HG03378 (cell line): ENCODE measurements at regions not wholly inside any gene's neighbourhood (a gene's known extent, or its start where the extent isn't known, plus 50 kb on each side); places are given as distances from the start of the nearest gene placed in this dataset.
"Not testable (repeated sequence)": the region's sequence is repeated elsewhere in the genome, so short reads cannot be mapped to it uniquely, and the experiment has no call there.

Experiments
- ATAC-seq: cut with Tn5 transposase; IDR thresholded peaks from one replicate; pipeline ENCODE4 v1.9.1; 2021; ENCODE audit warnings: mild to moderate bottlenecking, moderate library complexity; ENCODE audit not compliant: unreplicated experiment

DNA sequence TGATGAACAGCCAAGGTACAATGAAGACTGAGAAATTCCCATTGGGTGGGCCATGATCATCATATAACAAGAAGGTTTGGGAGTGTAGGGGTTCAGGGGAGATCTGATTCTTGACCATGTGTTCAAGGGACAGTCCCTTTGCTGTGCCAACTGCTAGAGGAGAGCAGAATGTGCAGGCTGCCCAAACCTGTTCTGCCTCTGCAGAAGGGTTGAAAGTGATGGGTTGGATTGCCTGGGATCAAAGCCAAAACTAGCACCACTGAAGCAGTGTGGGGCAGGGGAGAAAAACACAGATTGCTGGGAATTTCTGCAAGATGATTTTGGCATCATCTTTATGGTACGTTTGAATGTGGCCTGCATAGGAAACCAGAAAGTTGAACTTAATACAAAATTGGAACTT, 303.9 kb downstream of the OTUD1 start:
- ATAC-seq: peak; percentile 14

GRCh38 chr10:23754179-23754578, 315.3 kb downstream of the OTUD1 start:
- peak; percentile 60 for ATAC-seq

DNA sequence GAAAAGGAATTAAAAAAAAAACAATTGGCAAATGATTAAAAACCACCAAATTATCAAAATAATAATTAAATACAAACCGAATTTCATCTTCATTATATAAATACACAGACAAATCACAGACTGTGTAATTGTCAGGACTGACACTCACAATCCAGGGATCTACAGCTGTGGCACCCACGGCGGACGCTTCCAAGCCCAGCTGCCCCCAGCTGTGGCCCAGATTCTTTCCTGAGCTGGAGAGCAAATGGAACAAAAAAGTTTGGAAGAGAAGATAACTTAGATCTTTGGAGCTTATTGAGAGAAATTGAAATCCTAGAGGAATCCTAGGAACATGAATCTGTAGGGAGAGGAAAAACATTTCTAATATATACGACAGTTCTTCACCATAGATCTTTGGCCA, 316.1 kb downstream of the OTUD1 start:
- ATAC-seq: no peak

- ATAC-seq: no peak
Measured at GRCh38 chr10:23755556-23755955, 316.7 kb downstream of the OTUD1 start.

DNA sequence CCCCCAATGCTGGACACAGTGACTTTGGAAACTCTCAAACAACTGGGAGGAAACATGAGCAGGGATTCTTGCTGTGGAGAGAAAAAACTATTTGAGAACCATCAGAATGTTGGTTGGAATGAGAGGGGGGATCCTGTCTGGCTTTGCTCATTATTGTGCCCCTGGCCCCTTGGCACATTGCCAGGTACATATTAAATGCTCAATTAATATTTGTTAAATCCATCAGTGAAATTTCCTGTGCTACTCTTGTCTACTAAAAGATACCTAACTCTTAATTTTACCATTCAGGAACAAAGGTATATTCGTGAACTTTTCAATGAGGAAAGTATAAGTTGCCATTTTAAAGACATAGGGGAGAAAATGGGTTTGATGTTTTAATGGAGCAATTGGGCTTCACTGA, 329.4 kb downstream of the OTUD1 start:
- no peak for ATAC-seq

DNA sequence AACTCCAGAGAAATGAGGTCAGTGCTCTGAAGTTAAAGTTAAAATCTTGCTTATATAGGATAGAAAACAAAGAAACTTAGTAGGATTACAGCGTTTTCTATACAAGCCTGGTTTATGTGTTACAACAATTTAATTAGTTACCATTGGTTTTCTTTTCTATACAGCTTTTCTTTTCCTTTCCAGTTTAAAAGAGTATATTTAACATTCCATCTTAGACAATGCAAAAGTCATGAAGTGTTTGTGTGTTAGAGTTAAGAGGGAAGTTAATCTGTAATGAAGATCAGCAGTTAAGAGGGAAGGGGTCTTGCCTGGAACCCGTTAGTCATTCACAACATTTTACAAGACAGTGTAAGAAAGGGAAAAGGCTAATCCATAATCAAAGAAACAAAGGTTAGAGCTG, 338.3 kb downstream of the OTUD1 start:
- no peak for ATAC-seq

DNA sequence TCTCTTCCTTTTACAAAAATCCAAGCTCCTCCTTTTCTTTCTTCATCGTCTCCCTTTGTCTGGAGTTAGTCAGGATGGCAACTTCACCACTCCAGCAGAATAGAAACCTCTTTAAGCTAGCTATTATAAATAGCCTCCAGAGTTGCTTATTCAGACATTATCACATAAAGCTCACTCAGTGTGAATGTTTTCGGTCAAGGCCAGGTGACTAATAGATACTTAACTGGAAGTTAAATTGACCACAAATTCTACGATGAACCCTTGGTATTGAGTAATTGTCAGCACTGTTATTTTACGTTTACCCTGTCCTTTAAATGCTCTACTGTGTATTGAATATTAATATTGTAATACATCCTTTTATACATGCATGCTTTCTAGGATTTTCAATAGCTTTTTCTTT, 340.4 kb downstream of the OTUD1 start:
- no peak for ATAC-seq

DNA sequence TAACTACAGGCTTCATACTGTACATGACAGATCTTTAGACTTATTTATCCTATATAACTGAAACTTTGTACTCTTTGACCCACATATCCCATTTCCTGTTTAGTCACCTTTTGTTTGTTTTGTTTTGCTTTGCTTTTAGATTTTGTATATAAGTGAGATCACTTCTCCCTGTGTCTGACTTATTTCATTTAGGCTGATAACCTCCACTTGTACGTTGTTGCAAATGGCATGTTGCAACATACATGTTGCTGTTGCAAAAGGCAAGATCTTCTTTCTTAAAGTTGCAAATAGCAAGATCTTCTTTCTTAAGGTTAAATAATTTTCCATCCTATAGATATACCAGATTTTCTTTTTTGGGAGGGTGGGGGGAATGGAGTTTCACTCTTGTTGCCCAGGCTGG, 341.5 kb downstream of the OTUD1 start:
- no peak for ATAC-seq

DNA sequence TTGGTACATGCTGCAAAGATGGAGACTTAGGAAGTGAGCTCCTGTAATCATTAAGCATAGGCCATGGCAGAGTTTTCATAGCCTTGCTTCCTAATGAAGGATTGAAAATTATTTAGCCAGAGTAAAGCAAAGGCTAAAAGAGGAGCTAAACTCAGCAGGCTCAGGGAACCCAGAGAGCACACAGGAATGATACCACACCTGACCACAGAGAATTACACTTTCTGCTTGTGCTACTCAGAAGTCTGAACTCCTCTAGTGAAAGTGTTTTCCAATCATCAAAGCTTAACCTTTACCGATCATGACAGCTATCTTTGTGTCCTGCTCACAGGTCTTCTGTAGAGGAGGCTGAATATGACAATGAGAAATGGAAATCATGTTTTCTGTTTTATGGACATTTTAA, 347.7 kb downstream of the OTUD1 start:
- ATAC-seq: no peak

DNA sequence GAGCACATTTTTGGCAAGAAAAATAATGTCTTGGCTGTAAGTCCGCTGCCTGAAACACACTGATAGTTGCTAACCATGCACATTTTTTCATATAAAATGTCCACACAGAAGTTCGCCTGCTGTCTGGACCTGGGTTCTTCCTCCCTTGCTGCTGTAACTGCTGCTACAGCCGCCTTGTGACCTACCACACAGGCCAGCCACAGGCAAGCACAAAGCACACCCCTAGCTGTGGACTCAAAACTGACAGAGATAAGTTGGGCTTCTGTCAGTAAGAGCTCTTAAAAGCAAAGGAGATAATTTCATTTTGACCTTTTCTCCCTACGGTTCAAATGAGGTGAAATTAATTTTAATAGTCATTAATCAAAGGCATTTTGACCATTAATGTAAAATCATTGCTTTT, 354.7 kb downstream of the OTUD1 start:
- ATAC-seq: no peak

- not testable (repeated sequence) for ATAC-seq
Measured at GRCh38 chr10:23797452-23797851, 358.6 kb downstream of the OTUD1 start.

DNA sequence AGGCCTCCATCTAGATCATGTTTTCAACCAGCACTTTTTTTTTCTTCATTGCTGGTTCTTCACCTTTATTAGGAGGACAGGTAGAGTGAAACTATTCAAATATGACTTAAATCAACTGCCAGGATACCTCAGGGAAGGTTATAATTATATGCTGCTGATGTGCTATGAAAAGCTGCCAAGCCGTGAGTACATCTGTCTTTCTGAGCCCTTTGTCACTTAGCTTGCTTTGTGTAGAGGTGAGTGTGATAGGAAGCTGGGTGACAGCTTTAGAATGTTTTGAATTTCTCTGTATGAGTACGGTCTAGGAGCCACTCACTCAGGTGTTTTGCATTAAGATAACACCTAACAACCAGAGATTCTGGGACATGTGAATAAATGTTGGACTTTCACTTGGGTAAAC, 365.2 kb downstream of the OTUD1 start:
- no peak for ATAC-seq

- no peak for ATAC-seq
Measured at GRCh38 chr10:23813687-23814086, 374.8 kb downstream of the OTUD1 start.

DNA sequence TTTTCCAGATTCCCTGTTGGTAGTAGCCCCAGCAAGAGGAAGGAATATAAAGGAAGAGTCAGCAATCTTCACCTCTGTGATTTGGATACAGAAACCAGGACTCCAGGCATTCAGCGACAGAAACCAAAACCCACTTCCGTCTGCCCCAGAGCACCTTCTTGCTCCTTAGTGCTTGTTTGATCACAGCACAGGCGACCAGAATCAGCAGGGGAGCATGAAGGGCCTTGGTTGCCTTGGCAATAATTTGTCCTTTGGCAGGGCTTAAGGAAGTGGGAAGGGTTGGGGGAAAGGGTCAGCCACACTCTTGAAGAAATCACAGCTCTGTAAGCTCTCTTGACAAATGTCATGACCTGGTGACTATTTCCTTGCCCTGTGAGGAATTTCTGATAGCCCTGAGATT, 379.6 kb downstream of the OTUD1 start:
- ATAC-seq: no peak

- no peak for ATAC-seq
Measured at GRCh38 chr10:23820792-23821191, 381.9 kb downstream of the OTUD1 start.

DNA sequence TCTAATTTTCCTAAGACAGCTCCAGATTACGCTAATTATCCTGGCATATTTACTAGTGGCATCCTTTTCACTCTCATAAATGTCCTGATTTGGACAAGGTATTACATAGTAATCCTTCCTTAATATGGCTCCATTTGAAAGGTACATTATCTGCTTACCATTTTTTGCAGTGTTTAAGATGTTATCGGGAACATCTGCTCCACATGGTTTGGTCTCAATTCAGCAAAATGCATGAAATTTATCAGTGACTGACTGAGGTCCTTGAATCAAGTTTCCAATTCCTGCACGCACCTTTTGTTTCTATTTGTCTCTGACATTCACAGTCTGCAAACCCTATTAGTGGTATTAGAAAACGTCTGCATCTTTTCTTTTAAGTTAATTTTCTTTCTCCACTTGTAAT, 384.1 kb upstream of the KIAA1217 start:
- no peak for ATAC-seq

DNA sequence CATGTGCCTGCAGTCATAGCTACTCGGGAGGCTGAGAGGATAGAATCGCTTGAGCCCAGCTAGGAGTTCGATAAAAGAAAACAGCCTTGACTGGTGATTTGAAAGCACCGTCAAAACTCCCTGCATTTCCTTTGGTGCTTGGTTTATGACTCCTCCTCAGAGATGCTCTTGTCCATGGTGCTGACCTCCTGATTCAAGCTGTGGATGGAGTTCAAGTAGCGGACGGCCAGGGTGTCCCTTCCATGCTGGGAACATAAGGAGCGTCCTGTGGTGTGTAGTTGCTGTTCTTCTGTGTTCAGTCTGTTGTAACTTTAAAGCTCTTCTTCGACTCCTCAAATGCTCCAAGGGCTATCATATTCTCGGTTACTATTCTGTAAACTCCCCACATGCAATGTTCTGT, 382.5 kb upstream of the KIAA1217 start:
- no peak for ATAC-seq

GRCh38 chr10:23829556-23829955, 379.4 kb upstream of the KIAA1217 start:
- ATAC-seq: no peak

DNA sequence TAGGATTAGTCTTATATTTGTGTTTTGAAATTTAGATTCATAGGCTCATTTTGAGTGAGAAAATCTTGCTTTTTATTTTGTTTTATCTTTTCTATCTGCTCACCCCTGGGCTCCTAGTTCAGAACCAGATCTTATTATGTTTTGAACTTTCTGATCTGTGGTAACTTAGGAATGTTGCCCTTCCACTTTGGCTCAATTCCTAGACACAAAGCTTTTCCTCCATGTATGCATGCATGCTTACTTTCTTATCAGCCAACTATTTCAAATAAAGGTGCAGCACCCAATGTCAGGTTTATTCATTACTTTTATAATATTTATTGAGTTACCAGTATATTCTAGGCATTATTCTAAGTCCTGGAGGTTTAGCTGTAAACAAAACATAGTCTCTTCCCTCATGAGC, 374.8 kb upstream of the KIAA1217 start:
- no peak for ATAC-seq

DNA sequence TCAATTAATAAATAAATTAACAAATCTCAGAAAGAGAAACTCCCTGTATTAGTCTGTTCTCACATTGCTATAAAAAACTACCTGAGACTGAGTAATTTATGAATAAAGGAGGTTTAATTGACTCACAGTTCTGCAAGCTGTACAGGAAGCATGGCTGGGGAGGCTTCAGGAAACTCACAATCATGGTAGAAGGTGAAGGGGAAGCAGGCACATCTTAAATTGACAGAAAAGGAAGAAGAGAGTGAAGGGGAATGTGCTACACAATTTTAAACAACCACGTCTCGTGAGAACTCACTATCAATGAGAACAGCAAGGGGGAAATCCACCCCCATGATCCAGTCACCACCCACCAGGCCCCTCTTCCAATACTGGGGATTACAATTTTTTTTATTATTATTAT, 358.3 kb upstream of the KIAA1217 start:
- no peak for ATAC-seq

- ATAC-seq: no peak
Measured at GRCh38 chr10:23859598-23859997, 349.3 kb upstream of the KIAA1217 start.

DNA sequence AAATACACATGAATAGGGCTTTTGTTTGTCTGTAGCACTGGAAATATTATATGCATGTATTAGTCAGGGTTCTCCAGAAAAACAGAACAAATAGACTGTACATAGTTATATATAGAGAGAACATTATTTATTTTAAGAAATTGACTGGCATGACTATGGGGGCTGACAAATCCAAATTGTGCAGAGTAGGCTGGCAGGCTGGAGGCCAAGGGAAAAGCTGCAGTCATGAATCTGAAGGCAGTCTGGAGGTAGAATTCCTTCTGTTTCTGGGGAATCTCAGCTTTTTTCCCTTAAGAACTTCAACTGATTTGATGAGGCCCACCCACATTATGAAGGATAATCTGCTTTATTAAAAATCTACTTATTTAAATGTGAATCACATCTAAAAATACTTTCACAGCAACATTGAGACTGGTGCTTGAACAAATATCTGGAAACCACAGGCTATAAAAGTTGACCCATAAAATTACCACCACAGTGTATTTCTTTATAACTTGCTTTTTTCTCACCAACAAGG, 344.2 kb upstream of the KIAA1217 start:
- no peak for ATAC-seq

DNA sequence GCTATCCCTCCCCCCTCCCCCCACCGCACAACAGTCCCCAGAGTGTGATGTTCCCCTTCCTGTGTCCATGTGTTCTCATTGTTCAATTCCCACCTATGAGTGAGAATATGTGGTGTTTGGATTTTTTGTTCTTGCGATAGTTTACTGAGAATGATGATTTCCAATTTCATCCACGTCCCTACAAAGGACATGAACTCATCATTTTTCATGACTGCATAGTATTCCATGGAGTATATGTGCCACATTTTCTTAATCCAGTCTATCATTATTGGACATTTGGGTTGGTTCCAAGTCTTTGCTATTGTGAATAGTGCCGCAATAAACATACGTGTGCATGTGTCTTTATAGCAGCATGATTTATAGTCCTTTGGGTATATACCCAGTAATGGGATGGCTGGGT, 342.0 kb upstream of the KIAA1217 start:
- not testable (repeated sequence) for ATAC-seq

- ATAC-seq: no peak
Measured at GRCh38 chr10:23868121-23868520, 340.8 kb upstream of the KIAA1217 start.
